IMR-90 (cell line): ENCODE measurements at regions not wholly inside any gene's neighbourhood (a gene's known extent, or its start where the extent isn't known, plus 50 kb on each side); places are given as distances from the start of the nearest gene placed in this dataset.

Experiments used
- ATAC-seq: fragments of 200-7000 bp; cut with Tn5 transposase; 2 replicates; pipeline ENCODE4 v1.9.1; 2020; ENCODE audit warnings: low read depth, mild to moderate bottlenecking, moderate library complexity
- BruUV-seq: library from RNA; stranded (reverse); fragments of 400-500 nt; replicated peaks from 2 replicates; lab custom pipeline; 2021; lab: Mats Ljungman, UMichigan
- CTCF ChIA-PET: fragments of 300-600 bp; formaldehyde crosslinking; extraction: SDS; loops from one replicate; lab custom pipeline; 2021; ENCODE audit warnings: antibody characterized with exemption; lab: Yijun Ruan, JAX
- POLR2A ChIA-PET: fragments of 300-600 bp; sonication (Branson Sonifier 250); formaldehyde crosslinking; loops from one replicate; lab custom pipeline; 2022; ENCODE audit warnings: antibody characterized with exemption; ENCODE audit not compliant: unreplicated experiment; lab: Charles Lee
- DNase-seq: peaks from one replicate; pipeline ENCODE4 v3.0.0; 2013
- H2AFZ ChIP-seq: replicated peaks from 2 replicates; pipeline ENCODE3; 2013; ENCODE audit warnings: low read length, mild to moderate bottlenecking; ENCODE audit not compliant: poor library complexity
- H2AK5ac ChIP-seq: 2 replicates; pipeline ENCODE4 v1.6.1; 2013; ENCODE audit warnings: low read depth, low read length, inconsistent platforms
- H2AK9ac ChIP-seq: replicated peaks from 2 replicates; pipeline ENCODE3; 2013; ENCODE audit warnings: mild to moderate bottlenecking, low read depth, low read length, moderate library complexity; ENCODE audit not compliant: poor library complexity
- H2BK120ac ChIP-seq: 2 replicates; pipeline ENCODE4 v1.6.1; 2013; ENCODE audit warnings: low read depth, low read length, inconsistent platforms
- H2BK15ac ChIP-seq: 3 replicates; pipeline ENCODE4 v1.6.1; 2013; ENCODE audit warnings: low read depth, low read length, inconsistent platforms
- H2BK20ac ChIP-seq: 2 replicates; pipeline ENCODE4 v1.6.1; 2013; ENCODE audit warnings: low read depth, mild to moderate bottlenecking, inconsistent platforms, low read length, moderate library complexity
- H2BK5ac ChIP-seq: 2 replicates; pipeline ENCODE4 v1.6.1; 2013; ENCODE audit warnings: mild to moderate bottlenecking, low read depth, low read length, inconsistent platforms; ENCODE audit not compliant: poor library complexity, severe bottlenecking
- H3K14ac ChIP-seq: replicated peaks from 2 replicates; pipeline ENCODE4 v1.6.1; 2013; ENCODE audit warnings: low read depth, low read length, inconsistent platforms
- H3K18ac ChIP-seq: 2 replicates; pipeline ENCODE4 v1.6.1; 2013; ENCODE audit warnings: low read depth, low read length, control low read depth
- H3K23ac ChIP-seq: 2 replicates; pipeline ENCODE4 v1.6.1; 2013; ENCODE audit warnings: low read depth, low read length, inconsistent platforms
- H3K27ac ChIP-seq: 2 replicates; pipeline ENCODE4 v1.5.1; 2013; ENCODE audit warnings: mild to moderate bottlenecking, control low read depth, low read length; ENCODE audit not compliant: insufficient read depth
- H3K27me3 ChIP-seq: 2 replicates; pipeline ENCODE4 v1.6.1; 2013; ENCODE audit warnings: low read length; ENCODE audit not compliant: control insufficient read depth, insufficient read depth
- H3K36me3 ChIP-seq: 2 replicates; pipeline ENCODE4 v1.6.1; 2013; ENCODE audit warnings: low read length, mixed read lengths; ENCODE audit not compliant: control insufficient read depth, insufficient read depth
- H3K4ac ChIP-seq: 2 replicates; pipeline ENCODE4 v1.6.1; 2013; ENCODE audit warnings: low read depth, low read length, inconsistent platforms
- H3K4me1 ChIP-seq: 2 replicates; pipeline ENCODE4 v1.6.1; 2013; ENCODE audit warnings: low read length, mixed read lengths; ENCODE audit not compliant: control insufficient read depth, insufficient read depth
- H3K4me2 ChIP-seq: 2 replicates; pipeline ENCODE4 v1.6.1; 2013; ENCODE audit warnings: low read depth, mild to moderate bottlenecking, control low read depth, low read length, moderate library complexity
- H3K4me3 ChIP-seq: 2 replicates; pipeline ENCODE4 v1.5.1; 2013; ENCODE audit warnings: low read depth, mild to moderate bottlenecking, control low read depth, low read length, moderate library complexity; ENCODE audit not compliant: insufficient read depth
- H3K56ac ChIP-seq: 2 replicates; pipeline ENCODE4 v1.6.1; 2013; ENCODE audit warnings: low read length, inconsistent platforms; ENCODE audit not compliant: insufficient read depth; ENCODE audit errors: extremely low read depth
- H3K79me1 ChIP-seq, 2 experiments: 2 replicates each; pipeline ENCODE4 v1.6.1; 2013; ENCODE audit warnings: low read length in 2 of 2, inconsistent platforms in 1 of 2, low read depth in 1 of 2
- H3K9ac ChIP-seq: 2 replicates; pipeline ENCODE4 v1.6.1; 2013; ENCODE audit warnings: low read depth, low read length, control low read depth
- H3K9me1 ChIP-seq: 2 replicates; pipeline ENCODE4 v1.6.1; 2013; ENCODE audit warnings: low read length, inconsistent platforms; ENCODE audit not compliant: insufficient read depth
- H3K9me3 ChIP-seq: 2 replicates; pipeline ENCODE4 v1.6.1; 2013; ENCODE audit warnings: low read length; ENCODE audit not compliant: control insufficient read depth, insufficient read depth
- H4K20me1 ChIP-seq: 2 replicates; pipeline ENCODE4 v1.6.1; 2013; ENCODE audit warnings: low read length, inconsistent platforms; ENCODE audit not compliant: insufficient read depth
- H4K5ac ChIP-seq: 2 replicates; pipeline ENCODE4 v1.6.1; 2013; ENCODE audit warnings: mild to moderate bottlenecking, low read depth, low read length, control low read depth
- H4K8ac ChIP-seq, 2 experiments: 2 replicates each; pipeline ENCODE4 v1.6.1; 2013; ENCODE audit warnings: low read depth in 2 of 2, low read length in 2 of 2, control low read depth in 1 of 2, inconsistent platforms in 1 of 2
- H4K91ac ChIP-seq: 2 replicates; pipeline ENCODE4 v1.6.1; 2013; ENCODE audit warnings: low read depth, low read length, inconsistent platforms; ENCODE audit not compliant: insufficient read depth
- FOS ChIP-seq: fragments of 150-350 bp; IDR thresholded peaks from 2 replicates; pipeline ENCODE4 v1.6.1; 2016; ENCODE audit warnings: low read depth, low read length
- MXI1 ChIP-seq: IDR thresholded peaks from 2 replicates; pipeline ENCODE4 v1.6.1; 2012; ENCODE audit warnings: low read depth, mild to moderate bottlenecking, low read length, moderate library complexity, borderline replicate concordance
- RAD21 ChIP-seq: IDR thresholded peaks from 2 replicates; pipeline ENCODE4 v1.6.1; 2012; ENCODE audit warnings: low read length, improper control_type of control experiment
- SMC3 ChIP-seq: fragments of 150-350 bp; IDR thresholded peaks from 2 replicates; pipeline ENCODE4 v1.6.1; 2016; ENCODE audit warnings: low read depth, mild to moderate bottlenecking, antibody characterized with exemption, low read length, moderate library complexity
- WGBS, 2 experiments: methylation state at CpG; one replicate each; pipeline versions ENCODE4 v1.1.5 to v1.1.7; 2013; ENCODE audit warnings: missing lambda C conversion rate in 2 of 2; ENCODE audit not compliant: insufficient read length in 1 of 2; ENCODE audit errors: extremely low coverage in 2 of 2; 5-methylcytosine and 5-hydroxymethylcytosine counted together
- dilution Hi-C: fragments of 300-500 bp; cut with HindIII; formaldehyde crosslinking; loops from one replicate; pipeline ENCODE4 v1.14.3; 2018; ENCODE audit warnings: low sequenced_read_pairs; ENCODE audit not compliant: unreplicated experiment
- in situ Hi-C: fragments of 300-500 bp; cut with MboI; formaldehyde crosslinking; loops from 3 replicates; pipeline ENCODE4 v1.14.3; 2019; ENCODE audit warnings: low sequenced_read_pairs, inconsistent platforms, mixed read lengths
- intact Hi-C: fragments of 100-400 bp; cut with micrococcal nuclease; formaldehyde crosslinking; loops from 2 replicates; pipeline ENCODE4 v1.10.0; 2022
- TF ChIP-seq, protein P1 (sequence below): conservative IDR thresholded peaks from 2 replicates; pipeline ENCODE4 v1.5.1; 2012; ENCODE audit warnings: mild to moderate bottlenecking, low read depth, low read length, improper control_type of control experiment

DNA sequence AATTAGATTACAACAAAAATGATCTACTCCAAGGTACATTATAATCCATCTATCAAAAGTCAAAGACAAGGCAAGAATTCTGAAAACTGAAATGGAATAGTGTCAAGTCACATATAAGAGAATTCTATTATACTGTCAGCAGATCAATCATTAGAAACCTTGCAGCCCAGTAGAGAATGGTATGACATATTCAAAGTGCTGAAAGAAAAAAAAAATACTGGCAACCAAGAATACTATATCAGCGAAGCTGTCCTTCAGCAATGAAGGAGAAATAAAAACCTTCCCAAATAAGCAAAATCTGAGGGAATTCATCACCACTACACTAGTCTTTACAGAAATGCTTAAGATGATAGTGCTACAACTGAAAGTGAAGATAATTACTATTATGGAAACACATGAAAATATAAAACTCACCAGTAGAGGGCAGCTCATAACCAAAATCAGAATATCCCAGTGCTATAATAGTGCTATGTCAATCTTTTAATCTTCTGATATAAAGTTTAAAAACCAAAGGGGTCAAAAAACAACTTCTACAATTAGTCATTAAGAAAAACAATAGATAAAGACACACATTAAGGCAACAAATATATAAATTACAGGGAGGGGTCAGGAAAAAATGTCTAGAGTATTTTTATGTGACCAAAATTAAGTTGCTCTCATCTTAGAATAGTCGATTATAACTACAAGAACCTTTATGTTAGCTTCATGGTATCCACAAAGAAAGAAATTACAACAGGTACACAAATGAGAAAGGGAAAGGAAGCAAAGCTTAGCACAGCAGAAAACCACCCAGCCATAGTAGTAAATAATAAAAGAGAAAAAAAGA is 190.7 kb upstream of the CNTN6 start:
- ATAC-seq = 0 out of 2 replicates have a peak, but pooled peaks have one; percentile 32
- Histone ChIP-seq H3K79me1 (no peaks in the 10 kb centered on the region), H3K36me3 (no peaks in the 10 kb centered on the region), H3K4ac (no peak overlapping the region), H3K56ac (no peak overlapping the region), H2BK20ac (no peak overlapping the region), H2AFZ (no peak overlapping the region), H4K91ac (no peak overlapping the region), H3K27me3 (no peaks in the 10 kb centered on the region), H3K9me1 (no peaks in the 10 kb centered on the region), H2BK15ac (no peak overlapping the region), H2AK9ac (no peak overlapping the region), H3K4me1 (no peaks in the 10 kb centered on the region), H3K4me3 (no peak overlapping the region), H3K14ac (no peak overlapping the region), H2BK5ac (no peak overlapping the region), H3K18ac (no peak overlapping the region), H2BK120ac (no peak overlapping the region), H3K4me2 (no peak overlapping the region), H3K23ac (no peak overlapping the region), H3K27ac (no peak overlapping the region), H4K5ac (no peak overlapping the region), H2AK5ac (no peak overlapping the region), H4K8ac (no peak overlapping the region), H4K20me1 (no peaks in the 10 kb centered on the region), H3K9ac (no peak overlapping the region), H3K9me3 (no peaks in the 10 kb centered on the region; the same call in 1 of the 2 replicates)
- no CpG with 5 or more reads among the region's 2 CpGs for WGBS, 2 experiments
- intact Hi-C loops = no loop called here
- POLR2A ChIA-PET = no interaction called here
- CTCF ChIA-PET = no interaction called here
- BruUV-seq = no TSS peak
- TF ChIP-seq FOS = no peak
- TF ChIP-seq, protein P1, sequence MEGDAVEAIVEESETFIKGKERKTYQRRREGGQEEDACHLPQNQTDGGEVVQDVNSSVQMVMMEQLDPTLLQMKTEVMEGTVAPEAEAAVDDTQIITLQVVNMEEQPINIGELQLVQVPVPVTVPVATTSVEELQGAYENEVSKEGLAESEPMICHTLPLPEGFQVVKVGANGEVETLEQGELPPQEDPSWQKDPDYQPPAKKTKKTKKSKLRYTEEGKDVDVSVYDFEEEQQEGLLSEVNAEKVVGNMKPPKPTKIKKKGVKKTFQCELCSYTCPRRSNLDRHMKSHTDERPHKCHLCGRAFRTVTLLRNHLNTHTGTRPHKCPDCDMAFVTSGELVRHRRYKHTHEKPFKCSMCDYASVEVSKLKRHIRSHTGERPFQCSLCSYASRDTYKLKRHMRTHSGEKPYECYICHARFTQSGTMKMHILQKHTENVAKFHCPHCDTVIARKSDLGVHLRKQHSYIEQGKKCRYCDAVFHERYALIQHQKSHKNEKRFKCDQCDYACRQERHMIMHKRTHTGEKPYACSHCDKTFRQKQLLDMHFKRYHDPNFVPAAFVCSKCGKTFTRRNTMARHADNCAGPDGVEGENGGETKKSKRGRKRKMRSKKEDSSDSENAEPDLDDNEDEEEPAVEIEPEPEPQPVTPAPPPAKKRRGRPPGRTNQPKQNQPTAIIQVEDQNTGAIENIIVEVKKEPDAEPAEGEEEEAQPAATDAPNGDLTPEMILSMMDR = peak; percentile 41
- peak; percentile 23; the same call in 1 of the 2 replicates for TF ChIP-seq SMC3
- TF ChIP-seq RAD21 = peak; percentile 28; the same call in 1 of the 2 replicates
- no peak for TF ChIP-seq MXI1
- dilution Hi-C loops = no loop called here
- in situ Hi-C loops = no loop called here
- DNase-seq = no peak
